22Rv1 (cell line): ENCODE measurements at regions not wholly inside any gene's neighbourhood (a gene's known extent, or its start where the extent isn't known, plus 50 kb on each side); places are given as distances from the start of the nearest gene placed in this dataset.
"Not testable (repeated sequence)": the region's sequence is repeated elsewhere in the genome, so short reads cannot be mapped to it uniquely, and the experiment has no call there.

Experiments used
- H3K27ac ChIP-seq: fragments of 450-650 bp; 2 replicates; pipeline ENCODE4 v1.5.1; 2017
- ZFX ChIP-seq: fragments of 450-650 bp; IDR thresholded peaks from 2 replicates; pipeline ENCODE4 v1.6.1; 2017; ENCODE audit warnings: antibody characterized with exemption, borderline replicate concordance
- TF ChIP-seq, protein P1 (sequence below): fragments of 450-650 bp; IDR thresholded peaks from 2 replicates; pipeline ENCODE4 v1.5.1; 2017; ENCODE audit warnings: mild to moderate bottlenecking

DNA sequence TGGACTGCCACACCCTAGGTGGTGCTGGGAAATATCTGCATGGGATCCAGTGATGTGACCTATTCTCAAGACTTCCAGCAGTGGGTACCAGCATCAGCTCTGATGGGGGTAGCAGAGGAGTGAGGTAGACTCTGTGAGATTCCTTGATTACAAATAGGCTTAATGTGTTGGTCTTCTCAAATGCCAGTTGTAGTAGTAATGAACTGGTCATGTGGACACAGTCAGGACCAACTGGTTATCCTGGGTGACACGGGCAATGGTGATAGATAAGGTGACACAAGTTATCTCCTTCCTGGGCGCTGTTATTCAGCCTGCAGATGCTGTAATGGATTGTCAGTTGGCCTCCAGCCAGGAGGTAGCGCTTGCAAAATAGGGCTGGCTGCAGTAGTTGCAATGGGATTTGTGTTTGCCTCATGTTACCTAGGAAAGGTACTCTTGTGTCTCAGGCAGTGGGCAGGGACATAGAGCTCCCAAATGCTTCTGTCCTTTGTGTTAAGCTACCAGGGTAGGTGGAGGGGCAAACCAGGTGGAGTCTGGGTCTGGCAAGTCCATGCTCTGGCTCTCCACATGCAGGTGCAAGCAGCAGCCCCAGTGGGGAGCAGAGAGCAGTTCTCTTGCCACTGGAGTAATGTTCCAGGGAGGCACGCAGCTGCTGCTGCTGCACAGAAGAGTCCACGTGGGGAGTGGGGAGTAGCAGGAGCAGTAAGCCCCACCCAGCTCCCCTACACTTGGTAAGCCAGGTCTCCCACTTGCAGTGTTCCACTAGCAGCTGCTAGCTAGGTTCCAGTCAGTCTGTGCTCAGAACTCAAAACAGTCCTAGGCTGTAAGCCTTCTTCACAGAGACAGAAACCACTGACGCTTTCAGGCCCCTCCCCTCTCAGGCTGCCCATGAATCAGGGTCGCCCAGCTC is 505.4 kb upstream of the DDX18 start:
- no peak overlapping the region for H3K27ac ChIP-seq
- TF ChIP-seq ZFX: no peak
- TF ChIP-seq, protein P1, sequence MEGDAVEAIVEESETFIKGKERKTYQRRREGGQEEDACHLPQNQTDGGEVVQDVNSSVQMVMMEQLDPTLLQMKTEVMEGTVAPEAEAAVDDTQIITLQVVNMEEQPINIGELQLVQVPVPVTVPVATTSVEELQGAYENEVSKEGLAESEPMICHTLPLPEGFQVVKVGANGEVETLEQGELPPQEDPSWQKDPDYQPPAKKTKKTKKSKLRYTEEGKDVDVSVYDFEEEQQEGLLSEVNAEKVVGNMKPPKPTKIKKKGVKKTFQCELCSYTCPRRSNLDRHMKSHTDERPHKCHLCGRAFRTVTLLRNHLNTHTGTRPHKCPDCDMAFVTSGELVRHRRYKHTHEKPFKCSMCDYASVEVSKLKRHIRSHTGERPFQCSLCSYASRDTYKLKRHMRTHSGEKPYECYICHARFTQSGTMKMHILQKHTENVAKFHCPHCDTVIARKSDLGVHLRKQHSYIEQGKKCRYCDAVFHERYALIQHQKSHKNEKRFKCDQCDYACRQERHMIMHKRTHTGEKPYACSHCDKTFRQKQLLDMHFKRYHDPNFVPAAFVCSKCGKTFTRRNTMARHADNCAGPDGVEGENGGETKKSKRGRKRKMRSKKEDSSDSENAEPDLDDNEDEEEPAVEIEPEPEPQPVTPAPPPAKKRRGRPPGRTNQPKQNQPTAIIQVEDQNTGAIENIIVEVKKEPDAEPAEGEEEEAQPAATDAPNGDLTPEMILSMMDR: no peak

- TF ChIP-seq, protein P1: no peak
- TF ChIP-seq ZFX: no peak
- H3K27ac ChIP-seq: no peak overlapping the region
Observed at GRCh38 chr2:117321816-117322215, 492.7 kb upstream of the DDX18 start.

- no peak overlapping the region for H3K27ac ChIP-seq
Observed at GRCh38 chr2:117323331-117323730, 491.2 kb upstream of the DDX18 start.

GRCh38 chr2:117330641-117331040 is 483.9 kb upstream of the DDX18 start:
- TF ChIP-seq, protein P1: no peak
- no peak for TF ChIP-seq ZFX
- H3K27ac ChIP-seq: no peak overlapping the region

More at GRCh38 chr2:117323331-117323730, 491.2 kb upstream of the DDX18 start:
- TF ChIP-seq ZFX: no peak
- TF ChIP-seq, protein P1: no peak

- TF ChIP-seq, protein P1: no peak
- TF ChIP-seq ZFX: no peak
- no peak overlapping the region for H3K27ac ChIP-seq
Observed at GRCh38 chr2:117335967-117336366, 478.5 kb upstream of the DDX18 start.

GRCh38 chr2:117336496-117336895 is 478.0 kb upstream of the DDX18 start:
- H3K27ac ChIP-seq: no peak overlapping the region
- TF ChIP-seq, protein P1: no peak
- no peak for TF ChIP-seq ZFX

DNA sequence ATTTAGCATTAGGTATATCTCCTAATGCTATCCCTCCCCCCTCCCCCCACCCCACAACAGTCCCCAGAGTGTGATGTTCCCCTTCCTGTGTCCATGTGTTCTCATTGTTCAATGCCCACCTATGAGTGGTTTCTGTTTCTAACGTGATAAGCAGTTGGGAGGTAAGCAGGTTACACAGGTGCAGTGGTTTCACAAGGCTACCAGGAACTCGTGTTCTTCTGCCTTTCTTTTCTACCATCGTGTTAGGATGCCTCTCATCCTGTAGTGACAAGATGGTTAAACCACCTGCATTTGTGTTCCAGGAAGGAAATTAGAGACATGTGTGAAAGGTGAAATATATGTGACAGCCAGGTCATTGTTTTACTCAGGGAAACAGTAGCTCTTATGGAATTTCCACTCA is 476.5 kb upstream of the DDX18 start:
- H3K27ac ChIP-seq: not testable (repeated sequence)
